ENCODE measurements at regions not wholly inside any gene's neighbourhood (a gene's known extent, or its start where the extent isn't known, plus 50 kb on each side); places are given as distances from the start of the nearest gene placed in this dataset.
"Not testable (repeated sequence)": the region's sequence is repeated elsewhere in the genome, so short reads cannot be mapped to it uniquely, and the experiment has no call there.

- in situ Hi-C loops (cut with HindIII; ENCODE audit: low sequenced_read_pairs), result not testable (repeated sequence)
These were observed 221.0 kb upstream of the LINC00305 start for GRCh38 chr18:64369830-64370440.

GRCh38 chr18:64365106-64365505 lies 216.2 kb upstream of the LINC00305 start:
- in situ Hi-C loops (cut with HindIII; ENCODE audit: low sequenced_read_pairs), result no loop called here

- in situ Hi-C loops (cut with HindIII; ENCODE audit: low sequenced_read_pairs), result no loop called here
These were observed 188.8 kb upstream of the LINC00305 start for GRCh38 chr18:64337673-64338072.

GRCh38 chr18:64337018-64337417 lies 188.1 kb upstream of the LINC00305 start:
- in situ Hi-C loops (cut with HindIII; ENCODE audit: low sequenced_read_pairs), result no loop called here

- in situ Hi-C loops (cut with HindIII; ENCODE audit: low sequenced_read_pairs), result no loop called here
These were observed 185.9 kb upstream of the LINC00305 start for GRCh38 chr18:64334748-64335147.

- in situ Hi-C loops (cut with HindIII; ENCODE audit: low sequenced_read_pairs), result no loop called here
These were observed 184.7 kb upstream of the LINC00305 start for GRCh38 chr18:64333584-64333983.

GRCh38 chr18:64332835-64333234 lies 183.9 kb upstream of the LINC00305 start:
- in situ Hi-C loops (cut with HindIII; ENCODE audit: low sequenced_read_pairs), result no loop called here

- in situ Hi-C loops (cut with HindIII; ENCODE audit: low sequenced_read_pairs), result no loop called here
These were observed 182.5 kb upstream of the LINC00305 start for GRCh38 chr18:64331419-64331818.

- in situ Hi-C loops (cut with HindIII; ENCODE audit: low sequenced_read_pairs), result no loop called here
These were observed 182.0 kb upstream of the LINC00305 start for GRCh38 chr18:64330931-64331330.

- in situ Hi-C loops (cut with HindIII; ENCODE audit: low sequenced_read_pairs), result no loop called here
These were observed 181.3 kb upstream of the LINC00305 start for GRCh38 chr18:64330161-64330560.

- in situ Hi-C loops (cut with HindIII; ENCODE audit: low sequenced_read_pairs), result no loop called here
These were observed 173.3 kb upstream of the LINC00305 start for GRCh38 chr18:64322189-64322588.

GRCh38 chr18:64318547-64318946 lies 169.7 kb upstream of the LINC00305 start:
- in situ Hi-C loops (cut with HindIII; ENCODE audit: low sequenced_read_pairs), result no loop called here

GRCh38 chr18:64311859-64312258 lies 163.0 kb upstream of the LINC00305 start:
- in situ Hi-C loops (cut with HindIII; ENCODE audit: low sequenced_read_pairs), result no loop called here

- in situ Hi-C loops (cut with HindIII; ENCODE audit: low sequenced_read_pairs), result no loop called here
These were observed 147.0 kb upstream of the LINC00305 start for GRCh38 chr18:64295839-64296238.

- in situ Hi-C loops (cut with HindIII; ENCODE audit: low sequenced_read_pairs), result no loop called here
These were observed 146.1 kb upstream of the LINC00305 start for GRCh38 chr18:64294967-64295366.

GRCh38 chr18:64288432-64288831 lies 139.5 kb upstream of the LINC00305 start:
- in situ Hi-C loops (cut with HindIII; ENCODE audit: low sequenced_read_pairs), result no loop called here

- in situ Hi-C loops (cut with HindIII; ENCODE audit: low sequenced_read_pairs), result no loop called here
These were observed 139.0 kb upstream of the LINC00305 start for GRCh38 chr18:64287926-64288325.

GRCh38 chr18:64283059-64283458 lies 134.2 kb upstream of the LINC00305 start:
- in situ Hi-C loops (cut with HindIII; ENCODE audit: low sequenced_read_pairs), result no loop called here

- in situ Hi-C loops (cut with HindIII; ENCODE audit: low sequenced_read_pairs), result no loop called here
These were observed 129.1 kb upstream of the LINC00305 start for GRCh38 chr18:64278026-64278425.

- in situ Hi-C loops (cut with HindIII; ENCODE audit: low sequenced_read_pairs), result no loop called here
These were observed 127.6 kb upstream of the LINC00305 start for GRCh38 chr18:64276311-64277090.

GRCh38 chr18:64275593-64276300 lies 126.9 kb upstream of the LINC00305 start:
- in situ Hi-C loops (cut with HindIII; ENCODE audit: low sequenced_read_pairs), result no loop called here

GRCh38 chr18:64273724-64274123 lies 124.8 kb upstream of the LINC00305 start:
- in situ Hi-C loops (cut with HindIII; ENCODE audit: low sequenced_read_pairs), result no loop called here
